GM20431 (cell line): ENCODE measurements at regions not wholly inside any gene's neighbourhood (a gene's known extent, or its start where the extent isn't known, plus 50 kb on each side); places are given as distances from the start of the nearest gene placed in this dataset.

ENCODE experiments used
- in situ Hi-C: fragments of 300-500 bp; cut with MseI, MboI; formaldehyde crosslinking; loops from one replicate; pipeline ENCODE4 v1.15.0; 2020; ENCODE audit warnings: low sequenced_read_pairs; ENCODE audit not compliant: unreplicated experiment

DNA sequence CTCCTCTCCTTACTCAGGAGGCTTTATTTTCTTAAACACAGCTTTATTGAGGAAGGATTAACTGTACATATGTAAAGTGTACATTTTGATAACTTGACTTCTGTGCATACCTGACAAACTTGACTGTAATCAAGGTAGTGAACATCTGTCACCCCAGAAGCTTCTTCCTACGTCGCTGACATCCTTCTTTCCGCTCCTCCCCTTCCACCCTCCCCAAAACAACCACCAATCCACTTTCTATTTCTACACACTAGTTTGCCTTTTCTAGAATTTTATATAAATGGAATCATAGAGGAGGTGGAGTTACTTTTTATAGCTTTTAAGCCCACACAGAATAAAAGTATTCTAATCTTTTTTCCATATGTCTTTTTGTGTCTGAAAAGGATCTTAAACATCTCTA is 225.2 kb upstream of the RBFOX1 start:
- in situ Hi-C loops = no loop called here

DNA sequence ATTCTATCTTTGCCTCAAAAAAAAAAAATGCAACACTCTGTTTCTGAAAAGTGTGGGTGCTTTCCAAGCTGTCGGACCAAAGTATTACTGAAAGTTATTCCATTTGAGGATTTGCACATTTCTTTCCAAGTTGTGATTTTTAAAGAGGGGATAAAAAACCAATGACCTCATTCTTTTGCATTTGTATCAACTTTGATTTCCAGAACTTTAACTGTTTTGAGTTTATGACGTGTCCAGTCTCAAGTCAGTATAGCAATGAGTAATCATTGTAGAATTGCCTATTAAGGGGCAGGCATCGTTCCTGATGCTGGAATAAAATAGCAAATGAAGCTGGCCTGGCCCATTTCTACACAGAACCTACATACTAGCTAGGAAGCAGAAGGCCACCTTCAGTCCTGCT is 229.6 kb upstream of the RBFOX1 start:
- in situ Hi-C loops = no loop called here

GRCh38 chr16:7101054-7101453 is 231.6 kb upstream of the RBFOX1 start:
- in situ Hi-C loops = no loop called here

DNA sequence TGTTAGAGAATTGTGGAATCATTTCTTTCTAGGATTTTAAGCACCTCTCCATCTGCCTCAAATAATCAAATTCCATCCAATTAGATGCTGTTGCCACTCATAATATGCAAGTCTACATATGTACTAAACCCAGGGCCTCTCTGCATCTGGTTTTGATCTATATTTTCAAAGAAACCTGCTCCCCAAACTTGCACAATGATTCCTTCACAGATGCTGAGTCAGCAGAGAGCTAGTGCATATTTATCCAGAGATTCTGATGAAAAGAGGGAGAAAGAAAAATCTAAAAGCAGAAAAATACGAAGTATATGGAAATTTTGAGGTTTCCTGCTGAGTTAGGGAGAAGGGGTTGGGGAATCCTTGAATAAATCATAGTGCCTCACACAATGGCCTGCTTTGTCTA is 235.1 kb upstream of the RBFOX1 start:
- in situ Hi-C loops = no loop called here

- in situ Hi-C loops = no loop called here
Observed at GRCh38 chr16:7093511-7093910, 239.1 kb upstream of the RBFOX1 start.

GRCh38 chr16:7090628-7091115 is 242.0 kb upstream of the RBFOX1 start:
- in situ Hi-C loops = no loop called here

GRCh38 chr16:7089751-7090150 is 242.9 kb upstream of the RBFOX1 start:
- in situ Hi-C loops = no loop called here

DNA sequence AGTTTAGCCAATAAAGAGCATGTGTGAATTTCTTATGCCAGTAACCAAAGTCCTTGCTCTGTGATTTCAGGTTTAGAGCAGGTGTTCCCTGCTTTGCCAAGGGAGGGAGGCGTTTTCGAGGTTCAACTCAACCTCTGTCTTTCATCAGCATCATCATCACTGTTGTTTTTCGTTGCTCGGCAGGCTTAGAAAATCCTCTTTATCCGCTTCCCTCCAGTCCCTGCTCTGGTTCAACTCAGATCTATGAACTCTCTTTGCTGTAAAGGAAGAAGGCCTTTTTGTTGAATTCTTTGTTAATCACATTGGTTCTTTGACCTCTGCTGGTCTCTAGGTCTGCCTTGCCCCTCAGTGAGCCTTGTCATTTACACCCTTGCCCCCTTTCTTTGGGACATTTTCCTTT is 243.9 kb upstream of the RBFOX1 start:
- in situ Hi-C loops = no loop called here

DNA sequence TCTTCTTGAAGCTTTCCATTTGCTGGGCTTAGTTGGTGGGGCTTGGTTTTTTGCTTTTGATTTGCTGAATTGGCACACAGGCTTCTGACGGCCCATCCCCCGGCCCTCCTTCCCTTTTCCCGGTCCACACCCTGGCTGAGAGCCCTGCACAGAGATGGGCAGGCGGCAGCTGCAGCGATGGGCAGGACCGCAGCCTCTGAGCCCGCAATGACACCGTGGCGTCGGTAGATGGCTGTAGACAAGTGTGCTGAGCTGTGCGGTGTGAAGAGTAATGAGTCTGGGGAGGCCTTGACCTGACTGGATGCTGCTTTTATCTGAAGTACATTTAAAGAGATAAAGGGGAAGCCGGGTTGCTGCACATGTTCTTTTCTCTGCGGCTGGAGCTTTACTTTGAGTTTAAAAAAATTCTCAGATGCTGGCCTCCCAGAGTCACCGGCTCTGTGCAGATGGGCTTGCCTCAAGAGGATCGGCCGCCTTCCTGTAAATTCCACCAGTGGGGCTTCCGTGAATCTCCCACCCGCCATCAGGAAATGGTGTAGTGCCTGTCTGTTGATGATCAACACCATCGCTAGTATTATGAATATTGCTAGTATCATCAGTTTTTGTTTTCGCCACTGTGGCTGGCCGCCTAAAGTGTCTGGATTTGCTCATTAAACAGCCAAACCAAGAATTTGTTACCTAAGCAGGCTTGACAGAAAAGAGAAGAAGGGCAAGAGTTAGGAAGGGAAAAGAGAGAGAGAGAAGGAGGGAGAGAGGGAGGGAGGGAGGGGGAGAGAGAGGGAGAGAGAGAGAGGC is 245.6 kb upstream of the RBFOX1 start:
- in situ Hi-C loops = no loop called here

- in situ Hi-C loops = no loop called here
Observed at GRCh38 chr16:7085776-7086175, 246.9 kb upstream of the RBFOX1 start.

DNA sequence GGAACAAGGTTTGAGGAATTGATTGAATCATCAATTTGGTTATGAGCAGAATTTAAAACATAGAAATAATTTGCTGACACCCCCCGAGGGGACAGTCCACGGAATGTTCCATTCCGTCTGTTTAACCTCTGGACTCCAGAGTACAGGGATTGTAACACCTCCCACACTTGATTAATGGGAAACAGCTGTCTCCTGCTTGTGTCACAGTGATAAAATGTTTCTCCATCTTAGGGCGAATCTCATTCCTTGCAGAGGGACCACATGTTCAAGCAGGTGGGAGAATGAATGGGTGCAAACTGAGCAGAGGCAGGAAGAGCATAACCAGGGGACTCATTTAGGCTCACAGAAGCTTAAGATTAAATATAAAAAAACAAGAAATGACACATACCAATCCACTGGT is 249.5 kb upstream of the RBFOX1 start:
- in situ Hi-C loops = no loop called here

DNA sequence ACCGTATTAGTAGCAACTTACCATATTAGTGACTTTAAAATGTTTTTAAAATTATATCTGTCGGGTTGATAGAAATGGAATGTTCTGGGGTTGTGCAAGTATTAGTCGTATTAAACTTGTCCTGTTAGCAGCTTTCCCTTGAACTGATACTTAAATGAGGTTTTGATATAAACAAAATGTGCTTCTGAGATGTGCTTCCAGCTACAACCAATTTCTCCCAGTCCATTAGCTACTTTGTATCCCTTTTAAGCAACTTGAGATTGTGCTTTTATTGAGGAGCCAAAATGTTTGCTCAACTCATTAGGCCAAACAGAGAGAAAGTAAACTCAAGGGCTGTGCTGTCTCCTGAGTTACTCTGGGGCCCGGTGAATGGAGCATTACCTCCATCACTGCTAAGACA is 255.0 kb upstream of the RBFOX1 start:
- in situ Hi-C loops = no loop called here

DNA sequence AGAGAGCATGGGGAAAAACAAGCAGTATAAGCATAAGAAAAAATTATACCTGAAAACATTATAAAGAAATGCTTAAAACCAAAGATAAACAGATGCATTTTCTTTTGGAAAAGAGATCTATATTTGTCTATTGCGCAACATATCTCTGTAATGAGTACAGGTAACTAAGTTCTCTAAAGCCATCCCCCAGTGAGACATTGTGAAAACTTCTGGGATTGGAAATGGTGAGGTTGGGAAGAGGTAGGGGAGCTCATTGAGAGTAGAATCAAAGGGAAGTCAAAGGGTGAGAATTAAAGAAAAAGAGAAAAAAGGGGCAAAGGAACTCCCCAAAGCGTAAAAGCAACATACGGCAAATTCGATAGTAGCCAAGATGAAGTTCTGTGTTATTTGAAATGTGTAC is 257.9 kb upstream of the RBFOX1 start:
- in situ Hi-C loops = no loop called here

DNA sequence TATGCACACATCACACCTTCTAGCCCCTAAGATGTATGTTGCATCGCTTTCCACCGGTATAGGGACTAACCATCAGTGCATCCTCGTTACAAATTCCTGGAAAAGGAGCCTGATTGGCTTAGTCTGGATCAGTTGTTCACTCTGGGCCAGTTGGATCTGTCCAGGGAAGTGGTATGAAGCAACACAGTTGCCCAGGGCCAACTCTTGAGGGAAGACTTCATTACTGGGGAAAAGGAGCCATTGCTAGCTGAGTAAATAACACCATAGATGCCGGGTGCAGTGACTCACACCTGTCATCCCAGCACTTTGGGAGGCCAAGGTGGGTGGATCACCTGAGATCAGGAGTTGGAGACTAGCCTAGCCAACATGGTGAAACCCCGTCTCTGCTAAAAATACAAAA is 275.2 kb upstream of the RBFOX1 start:
- in situ Hi-C loops = no loop called here

- in situ Hi-C loops = no loop called here
Observed at GRCh38 chr16:7055443-7055842, 277.2 kb upstream of the RBFOX1 start.

- in situ Hi-C loops = no loop called here
Observed at GRCh38 chr16:7051591-7052349, 280.9 kb upstream of the RBFOX1 start.

DNA sequence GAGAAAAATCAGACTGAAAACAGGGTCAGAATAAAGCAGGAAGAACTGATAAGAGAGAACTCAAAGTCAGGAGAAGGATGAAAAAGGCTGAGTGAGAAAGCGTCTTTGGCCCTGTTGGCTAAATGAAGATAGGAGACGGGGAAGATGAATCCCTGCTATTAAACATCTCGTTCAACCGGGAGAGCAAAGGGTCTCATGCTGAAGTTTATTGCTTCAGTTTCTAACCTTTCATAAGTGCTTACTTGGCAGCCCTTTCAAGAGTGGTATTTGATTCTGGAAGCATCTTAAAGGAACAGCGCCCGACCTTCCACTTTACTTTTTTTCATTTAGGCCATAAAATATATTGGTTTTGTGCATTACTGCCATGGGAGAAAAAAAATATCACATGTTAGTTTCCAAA is 288.3 kb upstream of the RBFOX1 start:
- in situ Hi-C loops = no loop called here

DNA sequence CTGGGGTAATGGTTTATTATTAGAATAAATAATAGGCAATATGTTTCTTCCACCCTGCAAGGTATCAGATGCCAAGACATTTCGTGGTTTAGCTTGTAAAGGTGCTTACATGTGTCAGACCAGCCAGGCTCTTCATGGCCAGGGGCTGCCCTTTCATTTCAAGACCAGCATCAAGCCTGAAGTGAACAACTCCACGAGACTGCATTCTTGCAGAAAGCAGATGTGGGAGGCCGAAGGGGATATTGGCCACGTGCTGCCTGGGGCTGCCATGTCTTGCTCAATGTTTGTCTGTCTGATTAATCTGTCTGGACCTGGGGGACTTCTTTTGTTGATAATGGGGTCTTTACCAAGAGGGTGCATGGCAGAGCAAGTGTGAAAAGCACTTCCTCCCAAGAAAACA is 294.2 kb upstream of the RBFOX1 start:
- in situ Hi-C loops = no loop called here

GRCh38 chr16:7037495-7037894 is 295.1 kb upstream of the RBFOX1 start:
- in situ Hi-C loops = no loop called here

DNA sequence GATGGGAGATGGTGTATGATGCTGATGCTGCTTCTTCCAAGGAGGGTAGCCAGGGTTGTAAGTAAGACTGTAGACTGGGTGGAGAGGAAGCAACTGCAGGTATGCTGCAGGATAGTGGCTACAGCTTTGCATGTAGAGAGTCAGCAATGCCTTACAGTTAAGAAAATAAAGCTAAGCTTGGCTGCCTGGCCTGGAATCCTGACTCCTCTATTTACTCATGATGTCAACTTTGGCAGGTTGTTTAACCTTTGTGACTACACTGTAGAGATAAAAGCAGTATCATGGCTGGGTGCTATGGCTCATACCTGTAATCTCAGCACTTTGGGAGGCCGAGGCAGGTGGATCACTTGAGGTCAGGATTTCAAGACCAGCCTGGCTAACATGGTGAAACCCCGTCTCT is 301.6 kb upstream of the RBFOX1 start:
- in situ Hi-C loops = no loop called here

DNA sequence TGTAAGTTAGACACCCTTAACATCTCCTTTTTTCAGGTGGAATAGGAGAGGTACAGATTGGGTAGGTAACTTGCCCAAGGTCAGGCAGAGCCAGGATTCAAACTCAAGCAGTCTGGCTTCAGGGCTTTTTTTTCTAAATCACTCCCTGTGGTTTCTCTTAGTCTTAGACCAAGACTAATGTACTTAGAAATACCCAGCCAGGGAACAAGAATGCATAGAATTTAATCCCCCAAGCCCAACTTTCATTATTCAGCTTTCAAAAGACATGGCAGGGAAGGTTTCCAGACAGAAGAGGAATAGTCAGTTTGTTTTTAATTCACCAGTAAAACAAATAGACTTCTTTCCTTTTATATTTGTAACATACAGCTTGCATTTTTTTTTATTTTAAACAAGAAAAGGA is 305.2 kb upstream of the RBFOX1 start:
- in situ Hi-C loops = no loop called here

- in situ Hi-C loops = no loop called here
Observed at GRCh38 chr16:7026639-7027038, 306.0 kb upstream of the RBFOX1 start.
